H1 (cell line): ENCODE measurements at regions not wholly inside any gene's neighbourhood (a gene's known extent, or its start where the extent isn't known, plus 50 kb on each side); places are given as distances from the start of the nearest gene placed in this dataset.

Experiments used
- CTCF ChIA-PET: fragments of 300-600 bp; sonication (Branson Sonifier 250); formaldehyde crosslinking; loops from one replicate; lab custom pipeline; 2021; ENCODE audit not compliant: partially characterized antibody; lab: Charles Lee
- POLR2A ChIA-PET: fragments of 300-600 bp; sonication (Branson Sonifier 250); formaldehyde crosslinking; loops from one replicate; lab custom pipeline; 2021; ENCODE audit warnings: inconsistent platforms; ENCODE audit not compliant: partially characterized antibody; lab: Charles Lee
- DNase-seq, 2 experiments: peaks; one replicate each; pipeline versions ENCODE4 v3.0.0 to v3.0.0-alpha.2; 2010 to 2022; ENCODE audit warnings: low spot score in 2 of 2, low read depth in 1 of 2, mixed read lengths in 1 of 2
- FAIRE-seq: peaks from 2 replicates; lab custom pipeline; 2011; peaks lifted over from hg19 to GRCh38; lab: Jason Lieb, UNC
- H2AFZ ChIP-seq: 2 replicates; pipeline ENCODE4 v1.8.1; 2012; ENCODE audit warnings: low read length, inconsistent platforms
- H2AK5ac ChIP-seq: 2 replicates; pipeline ENCODE4 v1.6.1; 2013; ENCODE audit warnings: low read depth, low read length
- H2BK120ac ChIP-seq: replicated peaks from 2 replicates; pipeline ENCODE3; 2013; ENCODE audit warnings: low read depth, low read length, inconsistent platforms
- H2BK12ac ChIP-seq: 2 replicates; pipeline ENCODE4 v1.6.1; 2013; ENCODE audit warnings: low read depth, low read length
- H2BK15ac ChIP-seq: 2 replicates; pipeline ENCODE4 v1.6.1; 2013; ENCODE audit warnings: low read length
- H2BK20ac ChIP-seq: 2 replicates; pipeline ENCODE4 v1.6.1; 2013; ENCODE audit warnings: low read length
- H2BK5ac ChIP-seq: 2 replicates; pipeline ENCODE4 v1.6.1; 2013; ENCODE audit warnings: low read depth, low read length
- H3K14ac ChIP-seq: 2 replicates; pipeline ENCODE4 v1.6.1; 2013; ENCODE audit warnings: inconsistent platforms; ENCODE audit not compliant: insufficient read length
- H3K18ac ChIP-seq: 2 replicates; pipeline ENCODE4 v1.6.1; 2013; ENCODE audit warnings: low read length; ENCODE audit errors: extremely low read depth
- H3K23ac ChIP-seq: 2 replicates; pipeline ENCODE4 v1.6.1; 2013; ENCODE audit warnings: inconsistent platforms; ENCODE audit not compliant: insufficient read length
- H3K23me2 ChIP-seq: 2 replicates; pipeline ENCODE4 v1.6.1; 2013; ENCODE audit warnings: low read depth, low read length
- H3K27ac ChIP-seq: 2 replicates; pipeline ENCODE4 v1.6.1; 2011; ENCODE audit warnings: low read depth, low read length, inconsistent platforms
- H3K27me3 ChIP-seq, 4 experiments: replicated peaks in 1 of 4; 1 replicate in 1 of 4; 2 replicates in 3 of 4; pipeline versions ENCODE4 v1.6.1 to v1.8.1; 2011 to 2013; ENCODE audit warnings: low read length in 3 of 4, mild to moderate bottlenecking in 3 of 4, inconsistent platforms in 2 of 4, mixed read lengths in 2 of 4, moderate library complexity in 1 of 4; ENCODE audit not compliant: control insufficient read depth in 3 of 4, insufficient read depth in 3 of 4; ENCODE audit errors: extremely low read depth in 1 of 4
- H3K36me3 ChIP-seq, 4 experiments: 2 replicates each; pipeline versions ENCODE4 v1.6.1 to v1.8.1; 2011 to 2013; ENCODE audit warnings: mild to moderate bottlenecking in 4 of 4, low read length in 3 of 4, moderate library complexity in 2 of 4, control low read depth in 1 of 4, inconsistent platforms in 1 of 4; ENCODE audit not compliant: insufficient read depth in 4 of 4, control insufficient read depth in 2 of 4
- H3K4ac ChIP-seq: replicated peaks from 2 replicates; pipeline ENCODE3; 2013; ENCODE audit warnings: low read length, low read depth, mixed read lengths, inconsistent platforms; ENCODE audit not compliant: insufficient read length
- H3K4me1 ChIP-seq, 4 experiments: replicated peaks in 1 of 4; 1 replicate in 1 of 4; 2 replicates in 3 of 4; pipeline versions ENCODE4 v1.6.1 to v1.8.1; 2011 to 2013; ENCODE audit warnings: low read length in 3 of 4, inconsistent platforms in 2 of 4, mixed read lengths in 1 of 4; ENCODE audit not compliant: insufficient read depth in 4 of 4, control insufficient read depth in 3 of 4
- H3K4me2 ChIP-seq, 2 experiments: 2 replicates each; pipeline versions ENCODE4 v1.6.1 to v1.8.1; 2011 to 2013; ENCODE audit warnings: low read depth in 2 of 2, low read length in 2 of 2, control low read depth in 1 of 2, inconsistent platforms in 1 of 2, mild to moderate bottlenecking in 1 of 2; ENCODE audit not compliant: insufficient read depth in 1 of 2
- H3K4me3 ChIP-seq, 4 experiments: fragments of 200-600, 300-600 bp in 1 of 4; sonication (generic), shearing (Covaris generic), sonication (Bioruptor Twin) in 1 of 4; 2 replicates each; pipeline versions ENCODE4 v1.5.1 to v1.8.1; 2011 to 2016; ENCODE audit warnings: low read length in 4 of 4, low read depth in 3 of 4, control low read depth in 2 of 4, inconsistent platforms in 2 of 4, mild to moderate bottlenecking in 2 of 4, mixed read lengths in 1 of 4, moderate library complexity in 1 of 4; ENCODE audit not compliant: insufficient read depth in 2 of 4; ENCODE audit errors: extremely low read depth in 1 of 4
- H3K56ac ChIP-seq: replicated peaks from 2 replicates; pipeline ENCODE3; 2013; ENCODE audit warnings: low read depth, mild to moderate bottlenecking, mixed read lengths, low read length, inconsistent platforms; ENCODE audit not compliant: insufficient read length
- H3K79me1 ChIP-seq: 2 replicates; pipeline ENCODE4 v1.6.1; 2013; ENCODE audit warnings: low read depth, low read length, control low read depth
- H3K79me2 ChIP-seq, 2 experiments: 2 replicates each; pipeline versions ENCODE4 v1.6.1 to v1.8.1; 2012 to 2013; ENCODE audit warnings: low read length in 2 of 2, mild to moderate bottlenecking in 2 of 2, inconsistent platforms in 1 of 2; ENCODE audit not compliant: insufficient read depth in 2 of 2, control insufficient read depth in 1 of 2
- H3K9ac ChIP-seq, 4 experiments: replicated peaks in 1 of 4; 1 replicate in 1 of 4; 2 replicates in 3 of 4; pipeline versions ENCODE4 v1.6.1 to v1.8.1; 2011 to 2013; ENCODE audit warnings: low read depth in 3 of 4, low read length in 3 of 4, control low read depth in 2 of 4, mild to moderate bottlenecking in 2 of 4, moderate library complexity in 2 of 4, inconsistent platforms in 1 of 4; ENCODE audit errors: extremely low read depth in 1 of 4
- H3K9me3 ChIP-seq, 2 experiments: 2 replicates each; pipeline versions ENCODE4 v1.6.1 to v1.8.1; 2012 to 2013; ENCODE audit warnings: mild to moderate bottlenecking in 2 of 2, moderate library complexity in 2 of 2, control low read depth in 1 of 2, inconsistent platforms in 1 of 2, low read depth in 1 of 2, low read length in 1 of 2, mixed read lengths in 1 of 2; ENCODE audit not compliant: insufficient read depth in 2 of 2
- H4K20me1 ChIP-seq, 2 experiments: replicated peaks in 1 of 2; 2 replicates each; pipeline versions ENCODE3 to v1.8.1; 2011 to 2013; ENCODE audit warnings: inconsistent platforms in 2 of 2, low read length in 2 of 2, mild to moderate bottlenecking in 1 of 2; ENCODE audit not compliant: insufficient read depth in 2 of 2, control insufficient read depth in 1 of 2
- H4K5ac ChIP-seq: 2 replicates; pipeline ENCODE4 v1.6.1; 2013; ENCODE audit warnings: low read length, low read depth, mixed read lengths, inconsistent platforms; ENCODE audit not compliant: insufficient read length
- H4K8ac ChIP-seq: 2 replicates; pipeline ENCODE4 v1.8.0; 2013; ENCODE audit warnings: mild to moderate bottlenecking, moderate library complexity, low read length, inconsistent platforms; ENCODE audit not compliant: insufficient read depth; ENCODE audit errors: extremely low read depth
- H4K91ac ChIP-seq: replicated peaks from 2 replicates; pipeline ENCODE3; 2013; ENCODE audit warnings: low read length, mixed read lengths, inconsistent platforms; ENCODE audit not compliant: insufficient read length
- BACH1 ChIP-seq: IDR thresholded peaks from 2 replicates; pipeline ENCODE4 v1.6.1; 2012; ENCODE audit warnings: low read length, improper control_type of control experiment
- CBX5 ChIP-seq: fragments of 300-800, 300-1000 bp; sonication (generic); IDR thresholded peaks from 2 replicates; pipeline ENCODE4 v1.7.1; 2016; ENCODE audit warnings: antibody characterized with exemption, low read length, low read depth
- CEBPB ChIP-seq: IDR thresholded peaks from 2 replicates; pipeline ENCODE4 v1.6.1; 2012; ENCODE audit warnings: low read depth, low read length
- CTBP2 ChIP-seq: IDR thresholded peaks from 2 replicates; pipeline ENCODE4 v1.7.0; 2011; ENCODE audit warnings: borderline replicate concordance, mild to moderate bottlenecking, moderate library complexity, mixed read lengths, low read length; ENCODE audit not compliant: insufficient read depth, insufficient read length
- EP300 ChIP-seq, 2 experiments: IDR thresholded peaks; 1 replicate in 1 of 2; 2 replicates in 1 of 2; pipeline ENCODE4 v1.6.1; 2011 to 2012; ENCODE audit warnings: low read depth in 2 of 2, low read length in 2 of 2, mild to moderate bottlenecking in 2 of 2, borderline replicate concordance in 1 of 2, inconsistent platforms in 1 of 2, moderate library complexity in 1 of 2
- FOSL1 ChIP-seq: IDR thresholded peaks from 2 replicates; pipeline ENCODE4 v1.6.1; 2011; ENCODE audit warnings: mild to moderate bottlenecking, low read depth, low read length, moderate library complexity; ENCODE audit not compliant: insufficient read depth
- GABPA ChIP-seq: IDR thresholded peaks from 2 replicates; pipeline ENCODE4 v1.6.1; 2011; ENCODE audit warnings: mild to moderate bottlenecking, low read length, moderate library complexity, borderline replicate concordance; ENCODE audit not compliant: insufficient read depth
- KDM5A ChIP-seq: fragments of 200-600 bp; IDR thresholded peaks from 2 replicates; pipeline ENCODE4 v1.7.1; 2012; ENCODE audit warnings: mild to moderate bottlenecking, low read length, inconsistent platforms, mixed read lengths
- MAFK ChIP-seq: IDR thresholded peaks from 2 replicates; pipeline ENCODE4 v1.6.1; 2012; ENCODE audit warnings: low read depth, mild to moderate bottlenecking, improper control_type of control experiment, low read length
- SAP30 ChIP-seq: fragments of 300-600 bp; sonication (generic); IDR thresholded peaks from 2 replicates; pipeline ENCODE4 v1.7.1; 2012; ENCODE audit warnings: low read length, moderate library complexity, mild to moderate bottlenecking, inconsistent platforms; ENCODE audit not compliant: insufficient read depth, insufficient replicate concordance
- SIN3A ChIP-seq, 2 experiments: IDR thresholded peaks in 1 of 2; conservative IDR thresholded peaks in 1 of 2; 2 replicates each; pipeline ENCODE4 v1.6.1; 2011 to 2012; ENCODE audit warnings: low read length in 2 of 2, improper control_type of control experiment in 1 of 2, low read depth in 1 of 2, mild to moderate bottlenecking in 1 of 2
- SIRT6 ChIP-seq: IDR thresholded peaks from one replicate; pipeline ENCODE4 v1.7.1; 2012; ENCODE audit warnings: low read length, inconsistent platforms
- SP1 ChIP-seq: IDR thresholded peaks from 2 replicates; pipeline ENCODE4 v1.6.1; 2011; ENCODE audit warnings: low read depth, low read length
- TBP ChIP-seq: IDR thresholded peaks from 2 replicates; pipeline ENCODE4 v1.6.1; 2011; ENCODE audit warnings: low read depth, low read length, improper control_type of control experiment
- WGBS, 2 experiments: shearing (Covaris generic) in 1 of 2; methylation state at CpG; one replicate each; pipeline versions ENCODE4 v1.1.6 to v1.1.7; 2013 to 2015; ENCODE audit warnings: low lambda C conversion rate in 2 of 2, mixed read lengths in 2 of 2, inconsistent platforms in 1 of 2, low coverage in 1 of 2, missing lambda C conversion rate in 1 of 2; ENCODE audit not compliant: insufficient replicate concordance in 2 of 2, insufficient coverage in 1 of 2, insufficient read length in 1 of 2; ENCODE audit errors: extremely low coverage in 1 of 2, missing lambda C conversion rate in 1 of 2; 5-methylcytosine and 5-hydroxymethylcytosine counted together

GRCh38 chr2:118596620-118597019 is 250.8 kb downstream of the EN1 start:
- no peak overlapping the region for H2BK15ac ChIP-seq
- H2AK5ac ChIP-seq = no peak overlapping the region
- H3K4me2 ChIP-seq = no peak overlapping the region
- H3K14ac ChIP-seq = no peak overlapping the region
- no peak overlapping the region for H3K27ac ChIP-seq
- no peak for DNase-seq
- H2BK12ac ChIP-seq = no peak overlapping the region
- H3K9ac ChIP-seq = no peak overlapping the region
- H3K9me3 ChIP-seq = peaks cover 22% of the 10 kb centered on the region in 2 experiments
- H3K79me2 ChIP-seq = no peaks in the 10 kb centered on the region
- H2BK20ac ChIP-seq = no peak overlapping the region
- no peak overlapping the region for H3K4ac ChIP-seq
- no peak overlapping the region for H4K91ac ChIP-seq
- H3K23me2 ChIP-seq = no peaks in the 10 kb centered on the region
- no peak overlapping the region for H2BK120ac ChIP-seq
- no peaks in the 10 kb centered on the region for H3K4me1 ChIP-seq
- H3K23ac ChIP-seq = no peak overlapping the region
- H3K79me1 ChIP-seq = no peaks in the 10 kb centered on the region
- H3K27me3 ChIP-seq = no peaks in the 10 kb centered on the region
- H4K5ac ChIP-seq = no peak overlapping the region
- ChIA-PET POLR2A (no interaction called here), CTCF (no interaction called here)
- no peak for FAIRE-seq
- H3K18ac ChIP-seq = no peak overlapping the region
- H2BK5ac ChIP-seq = no peak overlapping the region
- WGBS, 2 experiments = 84% methylated on average over 6 of the region's 6 CpGs; no CpG with 5 or more reads in 1 of the 2 experiments
- H3K56ac ChIP-seq = no peak overlapping the region
- H3K4me3 ChIP-seq = no peak overlapping the region
- no peak overlapping the region for H2AFZ ChIP-seq
- no peak overlapping the region for H4K8ac ChIP-seq
- no peaks in the 10 kb centered on the region for H3K36me3 ChIP-seq
- H4K20me1 ChIP-seq = no peaks in the 10 kb centered on the region
- TF ChIP-seq SAP30 (no peak), EP300 (IDR thresholded peaks at IDR 0.05; ENCODE audit: borderline replicate concordance in 1 of 2, low read depth in 2 of 2, low read length in 2 of 2) (no peak), GABPA (no peak), SP1 (no peak), FOSL1 (no peak), MAFK (no peak), SIRT6 (no peak), KDM5A (no peak), CBX5 (no peak), CTBP2 (no peak), CEBPB (no peak), BACH1 (no peak), TBP (no peak), SIN3A (conservative IDR thresholded peaks at IDR 0.05 in 1 of 2, IDR thresholded peaks at IDR 0.05 in 1 of 2; ENCODE audit: low read depth in 1 of 2, low read length in 2 of 2) (no peak)
